Aorta (tissue), 5 donors: ENCODE measurements at regions not wholly inside any gene's neighbourhood (a gene's known extent, or its start where the extent isn't known, plus 50 kb on each side); places are given as distances from the start of the nearest gene placed in this dataset.

ENCODE experiments used
- ATAC-seq: fragments of 200-7000 bp; cut with Tn5 transposase; one replicate; pipeline ENCODE4 v1.9.1; 2022; ENCODE audit warnings: moderate library complexity; ENCODE audit not compliant: low FRiP score
- DNase-seq, 2 donors: peaks; one replicate each; pipeline ENCODE4 v3.0.0-alpha.2; 2020
- H3K27ac ChIP-seq, 2 donors: one replicate each; pipeline ENCODE4 v1.5.1; 2013; ENCODE audit warnings: low read length in 2 of 2, mild to moderate bottlenecking in 2 of 2, moderate library complexity in 2 of 2, control low read depth in 1 of 2, inconsistent platforms in 1 of 2, low read depth in 1 of 2
- H3K27me3 ChIP-seq, 2 donors: one replicate each; pipeline ENCODE4 v1.6.1; 2013; ENCODE audit warnings: control low read depth in 1 of 2, low read length in 1 of 2, mild to moderate bottlenecking in 1 of 2, moderate library complexity in 1 of 2; ENCODE audit not compliant: insufficient read depth in 2 of 2, control insufficient read depth in 1 of 2
- H3K36me3 ChIP-seq, 2 donors: one replicate each; pipeline ENCODE4 v1.6.1; 2013; ENCODE audit warnings: control low read depth in 1 of 2, low read length in 1 of 2, mild to moderate bottlenecking in 1 of 2; ENCODE audit not compliant: insufficient read depth in 2 of 2, control insufficient read depth in 1 of 2
- H3K4me1 ChIP-seq, 2 donors: one replicate each; pipeline ENCODE4 v1.6.1; 2013; ENCODE audit warnings: low read length in 2 of 2, control low read depth in 1 of 2, mild to moderate bottlenecking in 1 of 2, moderate library complexity in 1 of 2; ENCODE audit not compliant: insufficient read depth in 2 of 2, control insufficient read depth in 1 of 2
- H3K4me3 ChIP-seq, 2 donors: one replicate each; pipeline ENCODE4 v1.5.1; 2013; ENCODE audit warnings: low read length in 2 of 2, control low read depth in 1 of 2, mild to moderate bottlenecking in 1 of 2
- H3K9me3 ChIP-seq: one replicate; pipeline ENCODE4 v1.6.1; 2013; ENCODE audit warnings: mild to moderate bottlenecking, low read length; ENCODE audit not compliant: control insufficient read depth
- WGBS, 2 donors: extraction: QIAGEN DNeasy Blood & Tissue Kit; methylation state at CpG; one replicate each; pipeline ENCODE4 v1.1.7; 2013; 5-methylcytosine and 5-hydroxymethylcytosine counted together
- intact Hi-C, 2 donors: fragments of 100-400 bp; cut with DNase I; formaldehyde crosslinking; loops; one replicate each; pipeline versions ENCODE4 v1.14.2 to v1.15.0; 2022
- donor health status: healthy with polysubstance abuse.
- donor health status: Bipolar disorder and iron deficiency.
- donor health status: DM: no; HTN: no; CAD: no.
- donor health status: DM: no; HTN: no; CAD: no.
- donor health status: DM: yes; HTN: yes; CAD: no.

- intact Hi-C loops, result no loop called here
- WGBS, 2 donors, result 85 to 89% methylated on average over 4 of the region's 4 CpGs
- H3K36me3 ChIP-seq, result no peaks in the 10 kb centered on the region
- H3K4me1 ChIP-seq, result no peaks in the 10 kb centered on the region
- H3K9me3 ChIP-seq, result no peaks in the 10 kb centered on the region
- no peak for ATAC-seq
- peaks cover 0 to 2% of the 10 kb centered on the region in 2 donors for H3K27me3 ChIP-seq
- no peak overlapping the region for H3K27ac ChIP-seq
- no peak overlapping the region for H3K4me3 ChIP-seq
- no peak for DNase-seq
Measured at GRCh38 chr6:92848459-92848858, 570.9 kb downstream of the EPHA7 start.

- Histone ChIP-seq H3K9me3 (no peaks in the 10 kb centered on the region), H3K27me3 (peaks cover 0 to 2% of the 10 kb centered on the region in 2 donors), H3K36me3 (no peaks in the 10 kb centered on the region), H3K27ac (no peak overlapping the region), H3K4me3 (no peak overlapping the region), H3K4me1 (no peaks in the 10 kb centered on the region)
- DNase-seq, result no peak
- ATAC-seq, result no peak
- intact Hi-C loops, result no loop called here
Measured at GRCh38 chr6:92847988-92848387, 571.4 kb downstream of the EPHA7 start.

GRCh38 chr6:92840246-92840930 is 579.0 kb downstream of the EPHA7 start:
- WGBS, 2 donors, result 82 to 91% methylated on average over 4 of the region's 4 CpGs
- no peak overlapping the region for H3K27ac ChIP-seq
- DNase-seq, result no peak
- ATAC-seq, result no peak
- no peaks in the 10 kb centered on the region for H3K9me3 ChIP-seq
- no peaks in the 10 kb centered on the region for H3K36me3 ChIP-seq
- H3K4me1 ChIP-seq, result no peaks in the 10 kb centered on the region
- intact Hi-C loops, result no loop called here
- H3K27me3 ChIP-seq, result no peaks in the 10 kb centered on the region
- no peak overlapping the region for H3K4me3 ChIP-seq

GRCh38 chr6:92828788-92829187 is 590.6 kb downstream of the EPHA7 start:
- no peak overlapping the region for H3K4me3 ChIP-seq
- DNase-seq (no peak), ATAC-seq (no peak)
- WGBS, 2 donors, result 96 to 97% methylated on average over 1 of the region's 1 CpG
- no peaks in the 10 kb centered on the region for H3K27me3 ChIP-seq
- no peaks in the 10 kb centered on the region for H3K4me1 ChIP-seq
- no peak overlapping the region for H3K27ac ChIP-seq
- no peaks in the 10 kb centered on the region for H3K36me3 ChIP-seq
- no peaks in the 10 kb centered on the region for H3K9me3 ChIP-seq
- intact Hi-C loops, result no loop called here

- ATAC-seq (no peak), DNase-seq (no peak)
- intact Hi-C loops, result no loop called here
- WGBS, 2 donors, result 84% methylated on average over 2 of the region's 2 CpGs
- H3K4me3 ChIP-seq, result no peak overlapping the region
- H3K27me3 ChIP-seq, result no peaks in the 10 kb centered on the region
- no peaks in the 10 kb centered on the region for H3K9me3 ChIP-seq
- no peak overlapping the region for H3K27ac ChIP-seq
- H3K36me3 ChIP-seq, result no peaks in the 10 kb centered on the region
- no peaks in the 10 kb centered on the region for H3K4me1 ChIP-seq
Measured at GRCh38 chr6:92827104-92827503, 592.3 kb downstream of the EPHA7 start.

GRCh38 chr6:92826633-92827032 is 592.7 kb downstream of the EPHA7 start:
- DNase-seq (no peak), ATAC-seq (no peak)
- Histone ChIP-seq H3K4me1 (no peaks in the 10 kb centered on the region), H3K27me3 (no peaks in the 10 kb centered on the region), H3K9me3 (no peaks in the 10 kb centered on the region), H3K4me3 (no peak overlapping the region), H3K27ac (no peak overlapping the region), H3K36me3 (no peaks in the 10 kb centered on the region)
- WGBS, 2 donors, result 75 to 80% methylated on average over 5 of the region's 5 CpGs
- intact Hi-C loops, result no loop called here

- intact Hi-C loops, result no loop called here
- Histone ChIP-seq H3K36me3 (no peaks in the 10 kb centered on the region), H3K27ac (no peak overlapping the region), H3K4me1 (no peaks in the 10 kb centered on the region), H3K27me3 (no peaks in the 10 kb centered on the region), H3K9me3 (no peaks in the 10 kb centered on the region), H3K4me3 (no peak overlapping the region)
- DNase-seq, result no peak
- 31 to 51% methylated on average over 4 of the region's 4 CpGs for WGBS, 2 donors
- no peak for ATAC-seq
Measured at GRCh38 chr6:92822222-92822621, 597.1 kb downstream of the EPHA7 start.

- no peak overlapping the region for H3K27ac ChIP-seq
- no peaks in the 10 kb centered on the region for H3K27me3 ChIP-seq
- no peaks in the 10 kb centered on the region for H3K36me3 ChIP-seq
- DNase-seq (no peak), ATAC-seq (no peak)
- intact Hi-C loops, result no loop called here
- no peaks in the 10 kb centered on the region for H3K4me1 ChIP-seq
- H3K4me3 ChIP-seq, result no peak overlapping the region
- 4 to 6% methylated on average over 6 of the region's 6 CpGs for WGBS, 2 donors
- no peaks in the 10 kb centered on the region for H3K9me3 ChIP-seq
Measured at GRCh38 chr6:92820601-92821000, 598.8 kb downstream of the EPHA7 start.

GRCh38 chr6:92810913-92811312 is 608.4 kb downstream of the EPHA7 start:
- Histone ChIP-seq H3K4me1 (no peaks in the 10 kb centered on the region), H3K27ac (no peak overlapping the region), H3K36me3 (no peaks in the 10 kb centered on the region), H3K9me3 (no peaks in the 10 kb centered on the region), H3K4me3 (no peak overlapping the region), H3K27me3 (no peaks in the 10 kb centered on the region)
- DNase-seq (no peak), ATAC-seq (no peak)
- 20 to 23% methylated on average over 3 of the region's 3 CpGs for WGBS, 2 donors
- intact Hi-C loops, result no loop called here
